Prostate gland (tissue), 2 donors: ENCODE measurements at regions not wholly inside any gene's neighbourhood (a gene's known extent, or its start where the extent isn't known, plus 50 kb on each side); places are given as distances from the start of the nearest gene placed in this dataset.

ENCODE experiments used
- POLR2A ChIP-seq: fragments of 450-650 bp; IDR thresholded peaks from one replicate; pipeline ENCODE4 v1.6.1; 2016; ENCODE audit warnings: antibody characterized with exemption, mild to moderate bottlenecking
- TF ChIP-seq, protein P1 (sequence below), 4 experiments: fragments of 200-600 bp in 2 of 4; fragments of 450-650 bp in 2 of 4; sonication (generic) in 2 of 4; IDR thresholded peaks; 1 replicate in 3 of 4; 2 replicates in 1 of 4; pipeline ENCODE4 v1.5.1; 2016 to 2019; ENCODE audit warnings: antibody characterized with exemption in 4 of 4, mild to moderate bottlenecking in 2 of 4, moderate library complexity in 2 of 4

GRCh38 chrX:98065151-98065550, 1181.4 kb downstream of the RPA4 start:
- no peak for TF ChIP-seq POLR2A
- TF ChIP-seq, protein P1, sequence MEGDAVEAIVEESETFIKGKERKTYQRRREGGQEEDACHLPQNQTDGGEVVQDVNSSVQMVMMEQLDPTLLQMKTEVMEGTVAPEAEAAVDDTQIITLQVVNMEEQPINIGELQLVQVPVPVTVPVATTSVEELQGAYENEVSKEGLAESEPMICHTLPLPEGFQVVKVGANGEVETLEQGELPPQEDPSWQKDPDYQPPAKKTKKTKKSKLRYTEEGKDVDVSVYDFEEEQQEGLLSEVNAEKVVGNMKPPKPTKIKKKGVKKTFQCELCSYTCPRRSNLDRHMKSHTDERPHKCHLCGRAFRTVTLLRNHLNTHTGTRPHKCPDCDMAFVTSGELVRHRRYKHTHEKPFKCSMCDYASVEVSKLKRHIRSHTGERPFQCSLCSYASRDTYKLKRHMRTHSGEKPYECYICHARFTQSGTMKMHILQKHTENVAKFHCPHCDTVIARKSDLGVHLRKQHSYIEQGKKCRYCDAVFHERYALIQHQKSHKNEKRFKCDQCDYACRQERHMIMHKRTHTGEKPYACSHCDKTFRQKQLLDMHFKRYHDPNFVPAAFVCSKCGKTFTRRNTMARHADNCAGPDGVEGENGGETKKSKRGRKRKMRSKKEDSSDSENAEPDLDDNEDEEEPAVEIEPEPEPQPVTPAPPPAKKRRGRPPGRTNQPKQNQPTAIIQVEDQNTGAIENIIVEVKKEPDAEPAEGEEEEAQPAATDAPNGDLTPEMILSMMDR (IDR thresholded peaks at IDR 0.05), result no peak
